ENCODE measurements at regions not wholly inside any gene's neighbourhood (a gene's known extent, or its start where the extent isn't known, plus 50 kb on each side); places are given as distances from the start of the nearest gene placed in this dataset.
"Not testable (repeated sequence)": the region's sequence is repeated elsewhere in the genome, so short reads cannot be mapped to it uniquely, and the experiment has no call there.

- no peak for DNase-seq
Observed at GRCh38 chr20:40313730-40314129, 375.3 kb downstream of the MAFB start.

- DNase-seq = no peak
Observed at GRCh38 chr20:40309731-40310130, 379.3 kb downstream of the MAFB start.

DNA sequence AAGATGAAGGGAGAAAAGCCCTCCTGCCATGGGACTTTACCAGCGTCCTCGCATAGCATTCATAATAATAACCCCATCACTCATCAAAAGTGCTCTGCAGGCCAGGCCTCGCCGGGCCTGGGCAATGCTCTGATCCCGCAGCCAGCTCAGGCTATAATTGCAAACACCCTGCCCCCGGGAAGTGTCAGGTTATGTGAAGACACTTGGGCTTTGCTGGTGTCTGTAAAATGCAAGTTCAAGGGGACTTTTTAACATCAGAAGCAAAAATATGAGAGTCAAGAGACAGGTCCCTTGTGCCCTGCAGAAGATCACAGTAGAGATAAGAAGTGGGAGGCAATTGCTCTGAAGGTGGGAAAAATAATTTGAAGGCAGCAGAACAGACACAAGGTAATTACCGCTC is 381.0 kb downstream of the MAFB start:
- DNase-seq = no peak

GRCh38 chr20:40307268-40307667 is 381.8 kb downstream of the MAFB start:
- DNase-seq = no peak

DNA sequence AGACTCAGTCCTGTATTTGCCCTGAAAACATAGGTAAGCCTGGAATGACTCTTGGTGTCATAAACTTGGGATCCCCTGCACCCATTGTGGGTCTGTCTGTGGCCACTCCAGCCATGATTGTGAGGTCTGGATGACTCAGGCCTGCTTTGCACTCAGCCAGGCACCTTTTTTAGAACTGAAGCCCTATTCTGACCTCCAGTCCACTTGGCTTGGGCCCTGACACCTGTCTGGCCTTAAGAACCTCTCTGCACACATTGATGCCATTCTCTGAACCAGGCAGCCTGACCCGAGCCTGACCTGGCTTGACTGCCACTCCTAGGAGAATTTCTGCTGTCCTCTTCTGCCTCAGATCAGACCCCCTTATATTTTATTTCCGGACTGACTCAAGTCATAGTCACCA is 383.7 kb downstream of the MAFB start:
- no peak for DNase-seq

DNA sequence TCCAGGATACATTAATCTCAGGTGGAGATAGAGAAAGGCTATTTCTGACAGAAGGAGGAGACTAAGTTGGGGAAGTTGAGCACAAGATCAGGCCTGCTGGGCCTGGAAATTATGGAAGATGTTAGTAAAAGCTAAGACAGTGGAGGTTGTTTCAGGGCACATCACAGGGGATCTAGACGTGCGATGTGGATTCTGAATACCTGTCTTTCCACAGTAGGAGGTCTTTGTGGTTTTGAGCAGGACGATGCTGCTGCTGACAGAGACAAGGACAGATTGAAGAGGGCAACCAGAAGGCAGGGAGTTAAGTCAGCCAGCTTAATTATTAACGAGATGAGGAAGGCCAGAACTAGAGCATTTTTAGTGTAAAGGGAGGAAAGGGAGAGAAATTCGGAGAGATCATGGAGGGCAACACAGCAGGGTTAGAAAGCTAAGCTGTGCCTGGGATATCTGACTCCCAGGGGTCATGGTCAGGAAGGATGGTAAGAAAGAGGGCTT is 384.9 kb downstream of the MAFB start:
- DNase-seq = no peak

DNA sequence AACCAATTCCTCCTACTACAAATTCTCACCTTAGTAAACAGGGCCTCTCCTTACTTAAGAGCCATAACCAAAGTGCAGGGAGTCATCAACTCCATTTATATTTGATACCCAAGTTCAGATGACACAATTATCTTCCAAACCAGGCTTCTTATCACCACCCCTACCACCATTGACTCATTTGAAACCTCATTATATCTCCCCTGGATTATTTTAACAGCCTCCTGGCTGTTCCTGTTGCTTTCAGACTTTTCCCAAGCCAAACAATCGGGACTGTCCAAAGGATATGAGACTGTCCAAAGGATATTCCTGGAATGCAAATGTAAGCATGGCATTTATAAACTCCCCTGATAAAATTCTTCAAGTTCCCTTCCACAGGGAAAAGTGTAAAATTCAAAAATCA is 394.3 kb downstream of the MAFB start:
- DNase-seq = no peak

GRCh38 chr20:40294175-40294574 is 394.9 kb downstream of the MAFB start:
- peak in 1 of 3 experiments; percentile 66 for DNase-seq

- peak in 1 of 3 experiments; percentile 66 for DNase-seq
Observed at GRCh38 chr20:40293740-40294139, 395.3 kb downstream of the MAFB start.

- no peak for DNase-seq
Observed at GRCh38 chr20:40291493-40292135, 397.4 kb downstream of the MAFB start.

GRCh38 chr20:40287683-40288082 is 401.4 kb downstream of the MAFB start:
- peak in 1 of 3 experiments; percentile 4 for DNase-seq

GRCh38 chr20:40286975-40287531 is 402.0 kb downstream of the MAFB start:
- no peak for DNase-seq

- DNase-seq = no peak
Observed at GRCh38 chr20:40284611-40285010, 404.4 kb downstream of the MAFB start.

DNA sequence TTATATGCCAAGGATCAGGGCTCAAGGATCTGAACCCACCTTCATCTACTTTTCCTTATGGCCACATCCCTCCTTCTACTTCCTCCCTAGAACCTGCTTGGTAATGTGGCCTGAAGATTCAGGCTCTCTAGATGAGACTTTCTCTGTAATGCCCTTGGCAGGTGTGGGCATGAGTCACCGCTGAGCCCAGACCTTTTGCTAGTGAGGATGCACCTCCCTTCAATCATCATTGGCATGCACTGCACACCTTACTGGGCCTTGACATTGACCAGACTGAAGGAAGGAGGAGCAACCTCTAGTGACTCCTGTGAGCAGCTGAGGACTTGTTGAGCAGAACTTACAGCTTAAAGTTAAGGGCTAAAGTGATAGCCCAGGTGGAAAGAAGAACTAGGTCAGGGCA is 405.3 kb downstream of the MAFB start:
- DNase-seq = no peak

GRCh38 chr20:40282941-40283340 is 406.1 kb downstream of the MAFB start:
- DNase-seq = no peak

DNA sequence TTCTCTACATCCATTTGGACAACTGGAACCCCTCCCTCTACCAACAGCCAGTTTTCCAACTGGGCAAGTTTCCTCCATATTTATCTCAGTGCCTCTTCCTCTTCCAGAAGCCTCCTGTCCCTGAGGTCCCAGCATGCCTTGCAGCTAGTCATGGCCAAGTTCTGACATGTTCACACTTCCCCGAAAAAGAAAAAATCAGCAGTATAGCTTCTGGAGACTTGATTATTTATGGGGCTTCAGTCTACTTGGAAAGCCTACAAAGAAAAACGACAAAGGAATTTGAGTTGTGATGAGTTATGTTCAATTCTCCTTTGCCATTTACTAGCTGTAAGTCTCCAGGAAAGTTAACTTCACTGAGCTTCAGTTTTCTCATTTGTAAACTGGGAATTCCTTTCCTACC is 406.5 kb downstream of the MAFB start:
- no peak for DNase-seq

GRCh38 chr20:40280616-40281015 is 408.4 kb downstream of the MAFB start:
- DNase-seq = no peak

- DNase-seq = peak in 2 of 3 experiments; percentile 66 to 91
Observed at GRCh38 chr20:40279390-40279789, 409.6 kb downstream of the MAFB start.

DNA sequence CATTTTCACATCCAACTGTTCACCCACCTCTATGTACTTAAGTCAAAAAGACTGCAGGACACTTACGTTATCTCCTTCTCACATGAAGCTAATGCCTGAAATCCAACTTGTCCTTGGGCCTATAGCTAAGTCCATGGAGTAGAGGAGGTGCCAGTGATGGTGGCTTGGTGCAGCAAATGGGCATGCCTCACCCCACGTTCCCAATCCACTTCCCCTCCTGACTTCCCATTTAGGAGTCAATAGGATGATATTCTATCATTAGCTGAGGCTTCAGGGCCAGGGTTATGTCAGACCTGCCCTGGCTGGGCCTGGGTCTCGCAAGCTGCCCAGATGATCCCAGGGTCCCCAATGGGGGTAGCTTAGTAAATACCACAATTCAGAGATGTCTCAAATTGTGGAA is 410.4 kb downstream of the MAFB start:
- DNase-seq = no peak

- no peak for DNase-seq
Observed at GRCh38 chr20:40276301-40276700, 412.7 kb downstream of the MAFB start.

GRCh38 chr20:40275738-40276137 is 413.3 kb downstream of the MAFB start:
- DNase-seq = no peak

DNA sequence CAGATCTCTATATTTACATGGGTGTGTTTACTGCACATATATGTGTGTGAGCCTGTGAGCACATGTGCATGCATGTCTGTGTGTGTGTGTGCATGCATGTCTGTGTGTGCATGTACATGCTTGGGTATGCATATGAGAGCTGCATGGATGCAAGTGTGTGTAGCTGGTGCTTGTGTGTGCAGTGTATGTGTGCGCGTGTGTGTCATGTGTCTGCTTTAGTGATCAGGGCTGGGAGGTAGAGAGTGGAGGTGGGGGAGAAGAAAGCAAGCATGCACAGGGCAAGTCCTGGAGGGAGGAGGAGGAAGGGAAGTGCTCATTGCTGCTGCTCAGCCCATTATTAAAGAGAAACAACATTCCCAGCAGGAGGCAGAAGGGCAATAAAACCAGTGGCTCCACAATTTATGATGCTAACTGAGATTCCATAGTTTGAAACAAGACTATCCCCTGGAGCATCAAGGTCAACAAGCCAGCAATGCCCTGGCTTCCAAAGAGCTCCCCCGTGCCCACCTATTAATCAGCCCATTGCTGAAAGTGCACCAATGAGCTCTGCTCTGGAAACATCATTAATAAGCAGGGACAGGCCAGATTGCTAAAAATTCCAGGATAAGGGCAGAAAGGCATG is 414.0 kb downstream of the MAFB start:
- peak in 2 of 3 experiments; percentile 36 to 70 for DNase-seq

DNA sequence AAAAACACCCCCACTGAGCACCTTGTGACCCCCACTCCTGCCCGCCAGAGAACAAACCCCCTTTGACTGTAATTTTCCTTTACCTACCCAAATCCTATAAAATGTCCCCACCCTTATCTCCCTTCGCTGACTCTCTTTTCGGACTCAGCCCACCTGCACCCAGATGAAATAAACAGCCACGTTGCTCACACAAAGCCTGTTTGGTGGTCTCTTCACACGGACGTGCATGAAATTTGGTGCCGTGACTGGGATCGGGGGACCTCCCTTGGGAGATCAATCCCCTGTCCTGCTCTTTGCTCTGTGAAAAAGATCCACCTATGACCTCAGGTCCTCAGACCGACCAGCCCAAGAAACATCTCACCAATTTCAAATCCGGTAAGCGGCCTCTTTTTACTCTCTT is 419.8 kb downstream of the MAFB start:
- not testable (repeated sequence) for DNase-seq

GRCh38 chr20:40268321-40269075 is 420.5 kb downstream of the MAFB start:
- DNase-seq = no peak
